ENCODE measurements at regions not wholly inside any gene's neighbourhood (a gene's known extent, or its start where the extent isn't known, plus 50 kb on each side); places are given as distances from the start of the nearest gene placed in this dataset.

DNA sequence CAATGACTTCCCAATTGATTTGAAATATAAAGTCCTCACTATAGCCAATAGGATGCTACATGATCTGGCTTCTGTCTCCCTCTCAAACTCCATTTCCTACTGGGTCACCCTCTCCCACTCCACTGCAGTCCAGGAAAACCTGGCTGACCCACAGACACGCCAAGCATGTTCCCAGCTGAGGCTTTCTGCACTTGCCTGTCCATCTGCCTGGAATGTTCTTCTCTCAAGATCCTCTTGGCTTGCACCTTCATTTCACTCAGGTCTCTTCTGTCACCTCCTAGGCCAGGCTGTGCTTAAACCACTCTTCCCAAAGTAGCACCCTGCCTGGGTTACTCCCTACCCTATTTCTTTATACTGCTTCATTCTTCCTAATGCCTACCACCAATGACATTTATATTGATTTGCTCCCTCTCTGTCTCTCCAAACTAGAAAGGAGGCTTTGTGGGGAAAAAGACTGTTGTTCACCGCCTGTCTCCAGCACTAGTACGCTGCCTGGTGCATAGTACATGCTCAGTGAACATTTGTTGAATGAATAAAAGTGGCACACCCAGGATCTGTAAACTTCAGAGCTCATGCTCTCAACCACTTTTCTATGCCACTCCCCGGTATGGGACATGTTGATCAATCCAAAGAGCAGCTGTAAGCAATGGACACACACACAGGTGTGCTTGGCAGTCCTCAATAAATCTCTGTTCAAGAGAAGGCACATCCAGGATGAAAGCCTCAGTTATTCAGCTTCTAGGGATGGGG, 261.3 kb downstream of the FOXO1 start:
- H3K9me3 ChIP-seq (ENCODE audit: low read length), result no peaks in the 10 kb centered on the region
- H3K4me3 ChIP-seq (ENCODE audit: low read depth in 1 of 2, low read length in 2 of 2), result no peak overlapping the region
- H3K4me1 ChIP-seq (ENCODE audit: insufficient read depth, low read length), result peaks cover 40% of the 10 kb centered on the region
- no peaks in the 10 kb centered on the region for H3K27me3 ChIP-seq (ENCODE audit: control insufficient read depth in 1 of 2, insufficient read depth in 2 of 2, low read length in 2 of 2)
- peak overlapping the region; percentile 4 for H3K27ac ChIP-seq (ENCODE audit: low read depth, low read length)
- no peaks in the 10 kb centered on the region for H3K36me3 ChIP-seq (ENCODE audit: insufficient read depth, low read length)
- no peak overlapping the region for H3K9ac ChIP-seq (ENCODE audit: low read length)

DNA sequence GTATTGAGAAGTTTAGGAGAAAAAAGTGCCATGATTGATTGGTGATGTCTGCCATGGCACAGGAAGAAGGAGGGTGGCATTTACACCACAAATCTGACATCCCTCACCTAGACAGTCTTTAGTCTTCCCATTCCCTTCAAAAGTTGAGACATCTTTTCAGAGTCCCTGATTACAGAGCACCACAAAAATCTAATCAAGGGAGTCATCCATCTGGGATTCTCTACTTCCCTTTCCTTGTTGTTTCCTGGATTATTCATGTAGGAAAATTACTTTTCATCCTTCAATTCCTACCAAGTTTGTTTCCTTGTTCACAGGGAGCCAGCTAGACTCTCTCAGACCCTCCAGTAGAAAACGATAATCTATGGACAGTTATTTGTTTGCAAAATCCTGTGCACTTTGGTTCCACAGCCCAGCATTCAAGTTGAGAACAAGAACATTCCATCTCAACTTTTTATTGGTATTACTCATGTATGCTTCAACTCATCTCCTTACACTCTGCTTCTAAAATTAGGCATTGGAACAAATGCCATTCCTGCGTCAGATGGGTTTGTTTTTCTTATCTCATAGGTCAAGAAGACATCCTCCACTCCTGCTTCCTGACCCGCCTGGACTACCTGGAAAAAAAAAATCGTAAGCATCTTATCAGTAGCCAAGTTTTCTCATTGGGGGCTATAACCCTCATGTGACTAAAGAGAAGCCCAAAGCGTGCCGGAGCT, 259.9 kb downstream of the FOXO1 start:
- no peaks in the 10 kb centered on the region for H3K9me3 ChIP-seq (ENCODE audit: low read length)
- no peaks in the 10 kb centered on the region for H3K36me3 ChIP-seq (ENCODE audit: insufficient read depth, low read length)
- H3K4me3 ChIP-seq (ENCODE audit: low read depth in 1 of 2, low read length in 2 of 2), result no peak overlapping the region
- no peak overlapping the region for H3K9ac ChIP-seq (ENCODE audit: low read length)
- H3K27me3 ChIP-seq (ENCODE audit: control insufficient read depth in 1 of 2, insufficient read depth in 2 of 2, low read length in 2 of 2), result no peaks in the 10 kb centered on the region
- peak overlapping the region; percentile 3 for H3K27ac ChIP-seq (ENCODE audit: low read depth, low read length)
- H3K4me1 ChIP-seq (ENCODE audit: insufficient read depth, low read length), result peaks cover 34% of the 10 kb centered on the region

DNA sequence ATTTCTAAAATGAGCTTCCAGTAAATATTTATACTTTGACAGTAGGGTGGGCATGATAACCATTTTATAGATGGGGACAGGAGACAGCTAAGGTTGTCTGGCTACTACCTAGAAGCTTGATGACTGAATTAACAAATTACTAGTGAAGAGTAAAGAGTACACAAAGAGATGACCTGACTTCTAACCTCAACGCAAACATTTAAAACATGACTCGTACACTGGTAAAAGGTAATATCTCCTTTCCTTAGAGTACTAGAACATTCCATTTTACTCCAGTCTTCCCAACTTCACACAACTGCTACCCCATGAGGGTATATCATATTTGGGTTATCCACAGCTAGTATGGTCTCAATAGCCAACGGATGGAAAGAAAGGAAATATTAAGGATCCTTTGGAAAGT, 258.9 kb downstream of the FOXO1 start:
- H3K4me1 ChIP-seq (ENCODE audit: insufficient read depth, low read length), result peaks cover 24% of the 10 kb centered on the region
- no peaks in the 10 kb centered on the region for H3K27me3 ChIP-seq (ENCODE audit: control insufficient read depth in 1 of 2, insufficient read depth in 2 of 2, low read length in 2 of 2)
- H3K9ac ChIP-seq (ENCODE audit: low read length), result no peak overlapping the region
- H3K27ac ChIP-seq (ENCODE audit: low read depth, low read length), result no peak overlapping the region
- H3K9me3 ChIP-seq (ENCODE audit: low read length), result no peaks in the 10 kb centered on the region
- no peak overlapping the region for H3K4me3 ChIP-seq (ENCODE audit: low read depth in 1 of 2, low read length in 2 of 2)
- H3K36me3 ChIP-seq (ENCODE audit: insufficient read depth, low read length), result no peaks in the 10 kb centered on the region

DNA sequence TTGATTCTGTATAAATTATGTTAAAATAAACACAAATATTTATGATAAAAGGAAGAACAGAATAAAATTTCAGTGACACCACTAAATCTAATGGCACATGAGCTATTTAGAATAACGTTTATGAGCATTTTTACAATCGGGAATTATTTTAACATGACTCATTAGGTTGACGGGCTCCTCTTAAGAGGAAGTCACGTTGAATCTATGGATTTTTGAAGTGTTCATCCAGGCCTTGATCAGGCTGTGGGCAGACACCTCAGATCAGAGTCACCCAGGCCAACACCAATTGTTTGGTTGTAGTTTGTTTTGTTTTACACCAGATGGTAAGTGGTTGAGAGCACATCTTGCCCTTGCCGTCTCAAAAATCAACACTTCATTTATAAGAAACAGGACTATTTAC, 257.8 kb downstream of the FOXO1 start:
- Histone ChIP-seq H3K36me3 (ENCODE audit: insufficient read depth, low read length) (no peaks in the 10 kb centered on the region), H3K4me1 (ENCODE audit: insufficient read depth, low read length) (peaks cover 14% of the 10 kb centered on the region), H3K4me3 (ENCODE audit: low read depth in 1 of 2, low read length in 2 of 2) (no peak overlapping the region), H3K27ac (ENCODE audit: low read depth, low read length) (no peak overlapping the region), H3K27me3 (ENCODE audit: control insufficient read depth in 1 of 2, insufficient read depth in 2 of 2, low read length in 2 of 2) (no peaks in the 10 kb centered on the region), H3K9ac (ENCODE audit: low read length) (no peak overlapping the region), H3K9me3 (ENCODE audit: low read length) (no peaks in the 10 kb centered on the region)

DNA sequence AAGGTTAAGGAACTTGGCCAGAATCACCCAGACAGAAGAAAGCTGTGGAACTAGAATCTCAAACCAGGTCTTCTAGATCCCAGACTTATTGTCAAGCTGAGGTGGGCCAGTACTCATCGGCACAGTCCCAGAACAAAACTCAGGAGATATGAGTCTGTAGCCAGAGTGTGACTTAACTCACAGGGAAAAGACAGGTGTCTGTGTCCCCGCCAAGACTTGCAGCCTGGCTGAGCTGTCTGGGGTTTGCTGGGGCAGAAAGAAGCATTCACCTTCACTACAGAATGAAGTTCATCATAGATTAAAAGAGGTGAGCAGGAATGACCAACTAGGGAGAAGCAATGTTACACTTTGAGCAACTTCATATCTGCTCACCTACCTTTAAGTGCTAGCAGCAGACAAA, 257.2 kb downstream of the FOXO1 start:
- Histone ChIP-seq H3K27ac (ENCODE audit: low read depth, low read length) (no peak overlapping the region), H3K4me1 (ENCODE audit: insufficient read depth, low read length) (peaks cover 14% of the 10 kb centered on the region), H3K36me3 (ENCODE audit: insufficient read depth, low read length) (no peaks in the 10 kb centered on the region), H3K4me3 (ENCODE audit: low read depth in 1 of 2, low read length in 2 of 2) (no peak overlapping the region), H3K9me3 (ENCODE audit: low read length) (no peaks in the 10 kb centered on the region), H3K27me3 (ENCODE audit: control insufficient read depth in 1 of 2, insufficient read depth in 2 of 2, low read length in 2 of 2) (no peaks in the 10 kb centered on the region), H3K9ac (ENCODE audit: low read length) (no peak overlapping the region)

DNA sequence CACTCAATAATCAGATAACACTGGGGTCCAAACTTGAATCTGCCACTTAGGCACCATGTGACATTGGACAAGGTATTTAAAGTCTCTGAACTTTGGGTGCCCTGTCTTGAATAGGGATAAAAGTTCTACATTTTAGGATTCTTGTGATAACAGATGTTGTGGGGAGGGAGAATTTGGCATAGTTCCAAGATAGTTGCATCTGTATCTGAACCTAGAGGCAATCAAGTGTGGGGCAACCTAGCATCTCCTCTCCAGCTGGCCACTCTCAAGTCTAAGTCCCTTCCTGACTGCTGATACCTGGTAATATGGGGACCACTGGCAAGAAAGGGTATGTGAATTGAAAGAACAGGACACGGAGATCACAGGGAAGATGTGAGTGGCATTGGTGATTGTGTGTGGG, 256.1 kb downstream of the FOXO1 start:
- Histone ChIP-seq H3K36me3 (ENCODE audit: insufficient read depth, low read length) (no peaks in the 10 kb centered on the region), H3K9me3 (ENCODE audit: low read length) (no peaks in the 10 kb centered on the region), H3K27ac (ENCODE audit: low read depth, low read length) (no peak overlapping the region), H3K4me3 (ENCODE audit: low read depth in 1 of 2, low read length in 2 of 2) (no peak overlapping the region), H3K9ac (ENCODE audit: low read length) (no peak overlapping the region), H3K27me3 (ENCODE audit: control insufficient read depth in 1 of 2, insufficient read depth in 2 of 2, low read length in 2 of 2) (no peaks in the 10 kb centered on the region), H3K4me1 (ENCODE audit: insufficient read depth, low read length) (peaks cover 14% of the 10 kb centered on the region)

DNA sequence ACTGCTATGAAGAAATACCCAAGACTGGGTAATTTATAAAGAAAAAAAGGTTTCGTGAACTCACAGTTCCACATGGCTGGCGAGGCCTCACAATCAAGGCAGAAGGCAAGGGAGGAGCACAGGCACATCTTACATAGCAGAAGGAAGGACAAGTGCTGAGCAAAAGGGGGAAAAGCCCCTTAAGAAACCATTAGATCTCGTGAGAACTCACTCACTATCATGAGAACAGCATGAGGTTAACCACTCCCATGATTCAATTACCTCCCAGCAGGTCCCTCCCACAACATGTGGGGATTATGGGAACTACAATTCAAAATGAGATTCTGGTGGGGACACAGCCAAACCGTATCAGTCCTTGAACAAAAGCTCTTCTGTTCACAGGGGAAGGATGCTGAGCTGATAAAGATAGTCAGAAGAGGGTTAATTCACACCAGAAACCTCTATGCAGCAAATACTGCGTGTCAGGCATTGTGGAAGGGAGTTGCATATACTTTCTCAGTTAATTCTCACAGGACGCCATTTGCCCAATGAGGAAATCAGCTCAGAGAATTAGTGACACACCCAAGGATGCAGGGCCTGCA, 246.2 kb downstream of the FOXO1 start:
- Histone ChIP-seq H3K36me3 (ENCODE audit: insufficient read depth, low read length) (no peaks in the 10 kb centered on the region), H3K9me3 (ENCODE audit: low read length) (no peaks in the 10 kb centered on the region), H3K27ac (ENCODE audit: low read depth, low read length) (no peak overlapping the region), H3K9ac (ENCODE audit: low read length) (no peak overlapping the region), H3K4me3 (ENCODE audit: low read depth in 1 of 2, low read length in 2 of 2) (no peak overlapping the region), H3K27me3 (ENCODE audit: control insufficient read depth in 1 of 2, insufficient read depth in 2 of 2, low read length in 2 of 2) (no peaks in the 10 kb centered on the region), H3K4me1 (ENCODE audit: insufficient read depth, low read length) (no peaks in the 10 kb centered on the region)

DNA sequence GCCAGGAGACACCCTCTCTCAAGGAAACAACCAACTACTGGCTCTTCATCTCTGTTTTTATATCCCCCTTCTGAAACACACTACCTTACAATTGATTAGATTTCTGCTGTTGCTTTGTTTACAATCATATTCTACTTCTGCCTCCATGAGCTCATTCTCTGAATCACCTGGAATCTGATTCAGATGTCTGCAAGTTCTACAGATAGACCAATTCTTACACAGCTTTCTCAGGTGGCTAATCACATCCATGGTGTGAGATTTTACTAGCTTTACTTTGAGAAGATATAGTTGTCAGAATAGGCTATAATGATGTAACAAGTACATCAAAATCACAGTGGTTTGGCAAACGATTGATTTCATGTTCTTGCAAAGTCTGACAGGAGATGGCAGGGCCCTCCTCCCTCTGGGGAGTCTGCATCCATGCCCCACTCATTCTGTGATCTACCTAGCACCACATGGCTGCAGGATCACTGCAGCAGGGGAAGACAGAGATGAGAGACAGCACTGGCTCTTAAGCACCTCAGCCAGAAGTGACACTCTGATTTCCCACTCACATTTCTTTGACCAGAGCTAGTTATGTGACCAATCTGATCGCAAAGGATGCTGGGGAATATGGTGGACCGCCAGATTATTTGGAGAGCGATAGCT, 243.7 kb downstream of the FOXO1 start:
- H3K27ac ChIP-seq (ENCODE audit: low read depth, low read length), result no peak overlapping the region
- no peaks in the 10 kb centered on the region for H3K9me3 ChIP-seq (ENCODE audit: low read length)
- no peaks in the 10 kb centered on the region for H3K4me1 ChIP-seq (ENCODE audit: insufficient read depth, low read length)
- no peaks in the 10 kb centered on the region for H3K27me3 ChIP-seq (ENCODE audit: control insufficient read depth in 1 of 2, insufficient read depth in 2 of 2, low read length in 2 of 2)
- no peak overlapping the region for H3K9ac ChIP-seq (ENCODE audit: low read length)
- H3K4me3 ChIP-seq (ENCODE audit: low read depth in 1 of 2, low read length in 2 of 2), result no peak overlapping the region
- no peaks in the 10 kb centered on the region for H3K36me3 ChIP-seq (ENCODE audit: insufficient read depth, low read length)

DNA sequence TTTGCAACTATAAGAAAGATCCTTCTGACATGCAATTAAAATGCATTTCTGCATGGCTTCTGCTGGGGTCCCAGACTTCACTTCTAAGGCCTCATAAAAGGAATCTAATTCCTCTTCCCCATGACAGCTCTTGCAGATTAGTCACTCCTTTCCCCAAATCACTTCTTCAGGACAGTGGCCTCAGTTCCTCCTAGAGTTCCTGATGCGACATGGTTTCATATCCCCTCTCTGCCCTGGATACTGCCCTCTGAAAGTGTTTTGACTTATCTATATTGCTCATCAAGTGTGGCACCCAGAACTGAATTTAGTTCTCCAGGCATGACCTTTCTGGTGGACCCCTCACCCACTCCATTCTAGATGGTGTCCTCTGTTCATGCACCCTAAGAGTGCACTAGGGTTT, 238.1 kb downstream of the FOXO1 start:
- Histone ChIP-seq H3K9ac (ENCODE audit: low read length) (no peak overlapping the region), H3K27me3 (ENCODE audit: control insufficient read depth in 1 of 2, insufficient read depth in 2 of 2, low read length in 2 of 2) (no peaks in the 10 kb centered on the region), H3K27ac (ENCODE audit: low read depth, low read length) (no peak overlapping the region), H3K4me3 (ENCODE audit: low read depth in 1 of 2, low read length in 2 of 2) (no peak overlapping the region), H3K9me3 (ENCODE audit: low read length) (no peaks in the 10 kb centered on the region), H3K4me1 (ENCODE audit: insufficient read depth, low read length) (peaks cover 26% of the 10 kb centered on the region), H3K36me3 (ENCODE audit: insufficient read depth, low read length) (no peaks in the 10 kb centered on the region)

DNA sequence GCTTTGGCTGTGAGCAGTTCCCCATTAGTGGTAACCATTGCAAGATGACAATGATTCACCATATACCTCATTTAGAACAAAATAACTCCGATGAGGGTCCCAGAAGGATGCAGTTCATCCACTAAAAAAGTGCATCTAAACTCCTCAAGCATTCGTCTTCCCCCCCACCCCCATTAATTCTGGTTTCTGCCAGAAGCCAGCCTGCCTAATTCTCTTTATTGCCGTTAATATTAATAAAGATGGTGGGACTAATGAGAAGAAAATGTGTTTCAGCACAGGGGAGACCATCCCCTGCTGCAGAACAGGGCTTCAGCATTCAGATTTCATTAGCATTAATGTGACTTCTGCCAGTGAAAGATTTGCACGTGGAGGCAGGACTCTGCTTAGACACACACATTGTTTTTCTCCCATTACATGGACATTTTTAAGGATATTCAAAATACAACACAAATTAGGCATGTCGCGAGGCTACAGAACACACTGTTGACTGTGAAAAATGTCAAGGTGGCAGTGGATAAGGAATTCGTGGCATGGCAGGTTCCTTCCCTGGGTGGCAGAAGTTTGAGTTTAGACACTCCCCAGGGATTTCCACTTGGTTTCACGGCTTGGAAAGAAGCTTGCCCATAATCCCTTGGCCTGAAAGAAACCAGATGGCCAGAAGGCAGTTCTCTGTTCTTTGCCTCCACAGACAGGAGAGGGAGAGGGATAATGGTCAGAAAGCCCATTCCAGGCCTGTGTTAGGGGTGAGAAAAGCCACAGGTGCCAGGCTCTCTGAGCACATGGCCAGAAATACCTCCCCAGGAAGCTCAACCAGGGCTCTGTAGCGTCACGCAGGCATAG, 236.5 kb downstream of the FOXO1 start:
- no peaks in the 10 kb centered on the region for H3K9me3 ChIP-seq (ENCODE audit: low read length)
- no peak overlapping the region for H3K4me3 ChIP-seq (ENCODE audit: low read depth in 1 of 2, low read length in 2 of 2)
- H3K27ac ChIP-seq (ENCODE audit: low read depth, low read length), result peak overlapping the region; percentile 59
- no peak overlapping the region for H3K9ac ChIP-seq (ENCODE audit: low read length)
- H3K36me3 ChIP-seq (ENCODE audit: insufficient read depth, low read length), result no peaks in the 10 kb centered on the region
- peaks cover 26% of the 10 kb centered on the region for H3K4me1 ChIP-seq (ENCODE audit: insufficient read depth, low read length)
- no peaks in the 10 kb centered on the region for H3K27me3 ChIP-seq (ENCODE audit: control insufficient read depth in 1 of 2, insufficient read depth in 2 of 2, low read length in 2 of 2)

All from muscle layer of colon (tissue), 2 donors.